ENCODE measurements at regions not wholly inside any gene's neighbourhood (a gene's known extent, or its start where the extent isn't known, plus 50 kb on each side); places are given as distances from the start of the nearest gene placed in this dataset.

- TF ChIP-seq CTCF (IDR thresholded peaks at IDR 0.05), result no peak
- TF ChIP-seq POLR2A (IDR thresholded peaks at IDR 0.05), result no peak
These were observed 230.5 kb upstream of the IZUMO3 start for GRCh38 chr9:24776226-24776625.

Measured in Peyer's patch (tissue), 4 donors.